NCI-H748 (cell line): ENCODE measurements at regions not wholly inside any gene's neighbourhood (a gene's known extent, or its start where the extent isn't known, plus 50 kb on each side); places are given as distances from the start of the nearest gene placed in this dataset.
"Not testable (repeated sequence)": the region's sequence is repeated elsewhere in the genome, so short reads cannot be mapped to it uniquely, and the experiment has no call there.

Source experiments
- DNase-seq: peaks from one replicate; lab custom pipeline; 2025; ENCODE audit not compliant: unreplicated experiment; lab: John Stamatoyannopoulos, UW

GRCh38 chr5:165015126-165015525 is 1509.7 kb downstream of the MAT2B start:
- no peak for DNase-seq

DNA sequence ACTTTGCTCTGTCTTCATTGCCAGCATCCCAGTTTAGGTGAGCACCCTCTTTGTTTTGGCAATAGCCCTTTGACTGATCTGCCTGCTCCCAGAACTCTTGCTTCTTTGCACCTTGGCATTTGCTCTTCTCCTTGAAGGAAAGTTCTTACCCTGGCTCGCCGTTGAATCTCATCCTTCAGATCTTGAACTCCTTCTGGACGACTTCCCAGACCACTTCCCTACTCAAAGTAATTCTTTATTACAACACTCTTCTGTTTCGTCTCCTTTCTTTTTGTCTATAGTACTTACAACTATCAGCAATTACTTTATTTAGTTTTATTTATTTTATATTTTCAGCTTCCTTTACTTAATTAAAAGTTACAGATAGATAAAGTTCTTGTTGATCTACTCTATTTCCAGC is 1510.1 kb downstream of the MAT2B start:
- DNase-seq, result no peak

DNA sequence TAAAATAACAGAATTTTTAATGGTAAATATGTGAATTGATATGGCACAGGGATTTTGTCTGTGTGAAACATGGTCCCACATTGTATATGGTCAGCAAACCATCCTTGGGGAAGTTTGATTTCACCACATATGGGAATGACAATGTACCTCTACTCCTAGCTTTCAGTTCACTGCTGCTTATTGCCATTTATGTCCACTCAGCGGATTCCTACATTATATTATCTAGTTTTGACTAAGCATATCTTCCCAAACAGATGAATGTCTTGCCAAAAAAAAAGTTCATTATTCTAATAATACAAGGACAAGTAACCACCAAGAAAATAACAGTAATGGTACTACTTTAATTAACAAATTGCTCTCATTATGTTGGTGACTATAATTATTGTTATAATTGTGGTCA is 1521.6 kb downstream of the MAT2B start:
- no peak for DNase-seq

GRCh38 chr5:165028356-165028755 is 1522.9 kb downstream of the MAT2B start:
- no peak for DNase-seq

DNA sequence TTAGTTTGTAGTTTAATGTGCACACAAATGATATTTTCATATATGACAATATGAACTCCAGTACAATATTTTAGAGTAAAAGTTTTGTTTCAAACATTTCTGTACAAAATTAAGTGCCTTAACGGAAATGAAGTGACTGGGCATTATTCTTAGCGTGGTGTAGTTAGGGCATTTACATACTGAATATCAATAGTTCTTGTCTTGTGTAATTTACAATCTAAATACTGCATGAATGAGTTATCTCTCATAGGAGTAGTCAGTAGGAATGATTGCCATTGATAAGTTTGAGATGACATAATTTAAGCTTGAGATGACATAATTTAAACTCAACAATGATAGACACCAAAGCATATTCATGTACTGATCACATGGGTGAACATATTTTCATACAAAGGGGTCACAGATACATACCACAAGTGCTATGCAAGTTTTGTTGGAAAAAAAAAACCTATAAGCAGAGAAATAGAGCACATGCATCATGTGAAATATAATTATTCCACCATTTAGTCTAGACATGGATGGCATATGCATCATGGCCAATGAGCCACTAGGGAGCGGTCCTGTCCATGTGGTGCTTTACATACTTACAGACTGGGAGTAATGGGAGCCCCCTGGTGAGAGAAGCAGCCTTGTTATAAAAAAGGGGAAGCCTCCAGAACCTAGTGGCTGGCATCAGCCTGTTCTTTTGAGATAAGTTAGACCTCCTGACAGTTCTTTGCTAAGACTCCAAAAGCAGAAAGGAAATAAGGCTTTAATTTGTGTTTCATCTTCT is 1523.9 kb downstream of the MAT2B start:
- DNase-seq, result no peak

- no peak for DNase-seq
These were observed 1525.6 kb downstream of the MAT2B start for GRCh38 chr5:165030971-165031370.

DNA sequence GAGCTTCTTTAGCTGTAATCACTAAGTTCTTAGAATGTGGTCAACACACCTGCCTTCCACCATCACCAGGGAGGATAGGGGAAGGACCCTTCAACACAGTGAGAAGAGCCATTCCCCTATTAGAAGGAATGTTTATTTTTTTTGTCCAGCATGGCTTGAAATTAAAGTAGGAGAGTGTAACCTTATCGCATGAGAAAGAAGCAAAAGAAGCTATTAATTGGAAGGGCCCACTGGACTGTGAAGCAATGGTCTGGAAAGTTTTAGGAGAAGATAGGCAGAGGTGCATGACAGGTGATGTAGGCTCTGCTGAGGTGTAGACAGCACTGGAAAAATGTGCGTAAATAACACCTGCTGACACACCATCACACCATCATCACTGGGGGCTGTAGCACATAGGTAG is 1526.0 kb downstream of the MAT2B start:
- no peak for DNase-seq

DNA sequence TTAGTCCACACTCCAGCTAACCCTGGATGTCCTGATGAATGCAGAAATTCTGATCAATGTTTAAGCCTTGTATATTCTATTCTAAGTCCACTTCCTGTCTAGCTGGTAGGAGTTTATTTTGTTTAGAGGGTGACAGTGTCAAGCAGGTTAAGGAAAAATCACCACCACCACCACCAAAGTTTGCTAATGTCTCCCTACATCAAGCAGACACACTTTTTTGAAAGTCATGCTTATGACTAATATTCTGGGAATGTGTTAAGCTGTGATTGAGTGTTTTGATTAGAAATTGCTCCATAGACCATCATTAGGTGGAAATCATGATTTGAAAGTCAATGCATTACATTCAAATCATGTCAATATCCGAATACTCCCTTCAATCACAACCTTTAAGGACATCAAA is 1530.1 kb downstream of the MAT2B start:
- DNase-seq, result no peak

GRCh38 chr5:165039748-165040147 is 1534.3 kb downstream of the MAT2B start:
- DNase-seq, result no peak

GRCh38 chr5:165045941-165046340 is 1540.5 kb downstream of the MAT2B start:
- DNase-seq, result not testable (repeated sequence)

DNA sequence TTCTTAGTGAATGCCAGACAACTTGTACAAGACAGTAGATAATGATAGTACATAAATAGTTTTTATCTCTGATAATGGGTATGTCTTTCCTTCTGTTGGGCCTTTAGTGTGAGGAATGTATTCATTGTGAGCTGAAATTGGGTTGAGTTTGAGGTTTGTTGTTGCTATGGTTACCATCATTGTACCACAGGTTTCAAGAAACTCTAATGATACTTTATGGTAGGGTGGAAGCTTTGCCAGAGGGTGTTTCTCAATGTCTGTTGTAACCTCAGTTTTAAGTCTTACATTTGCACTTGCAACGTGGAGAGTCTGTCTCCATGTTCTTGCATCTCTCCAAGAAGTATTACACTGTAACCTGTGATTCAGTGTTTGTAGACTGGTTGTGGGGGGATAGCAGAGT is 1550.1 kb downstream of the MAT2B start:
- DNase-seq, result no peak

GRCh38 chr5:165057145-165057544 is 1551.7 kb downstream of the MAT2B start:
- no peak for DNase-seq

- no peak for DNase-seq
These were observed 1561.4 kb downstream of the MAT2B start for GRCh38 chr5:165066751-165067385.

GRCh38 chr5:165076686-165077085 is 1571.3 kb downstream of the MAT2B start:
- DNase-seq, result no peak

- no peak for DNase-seq
These were observed 1574.0 kb downstream of the MAT2B start for GRCh38 chr5:165079389-165079788.

DNA sequence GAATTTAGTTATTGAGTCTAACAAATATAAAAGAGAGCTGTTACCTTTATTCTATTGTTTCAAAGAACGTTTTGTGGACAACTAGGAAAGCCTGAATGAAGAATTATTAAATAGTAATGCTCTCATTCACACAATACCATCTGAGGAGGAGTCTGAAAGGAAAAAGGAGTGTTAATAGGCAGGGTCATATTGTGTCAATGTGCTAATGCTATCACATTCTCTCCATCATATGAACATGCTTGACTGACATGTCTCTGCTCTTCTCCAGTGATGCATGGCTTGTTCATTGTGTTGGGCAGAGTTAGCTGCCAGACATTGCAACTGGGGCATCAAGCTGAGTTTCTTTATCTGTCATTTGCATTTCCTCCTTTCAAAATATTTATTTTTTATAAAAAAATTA is 1578.0 kb downstream of the MAT2B start:
- DNase-seq, result no peak

DNA sequence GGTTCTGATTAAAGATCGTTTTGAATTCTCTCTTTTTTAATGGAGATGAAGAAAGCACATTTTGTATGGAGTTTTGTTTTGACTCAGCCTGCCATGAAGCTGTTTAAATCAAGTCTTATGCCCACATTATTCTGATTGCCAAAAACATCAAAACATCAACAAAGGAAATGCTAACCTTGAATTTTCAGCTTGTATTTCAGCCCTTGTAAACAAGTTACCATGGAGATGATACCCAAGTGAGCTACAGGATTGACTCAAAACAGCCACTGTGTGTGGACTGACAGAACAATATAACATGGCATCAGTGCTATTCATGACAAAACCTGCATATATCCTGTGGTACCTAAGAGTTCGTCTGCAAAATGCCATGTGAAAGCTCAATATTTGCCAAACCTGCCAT is 1581.0 kb downstream of the MAT2B start:
- DNase-seq, result no peak

DNA sequence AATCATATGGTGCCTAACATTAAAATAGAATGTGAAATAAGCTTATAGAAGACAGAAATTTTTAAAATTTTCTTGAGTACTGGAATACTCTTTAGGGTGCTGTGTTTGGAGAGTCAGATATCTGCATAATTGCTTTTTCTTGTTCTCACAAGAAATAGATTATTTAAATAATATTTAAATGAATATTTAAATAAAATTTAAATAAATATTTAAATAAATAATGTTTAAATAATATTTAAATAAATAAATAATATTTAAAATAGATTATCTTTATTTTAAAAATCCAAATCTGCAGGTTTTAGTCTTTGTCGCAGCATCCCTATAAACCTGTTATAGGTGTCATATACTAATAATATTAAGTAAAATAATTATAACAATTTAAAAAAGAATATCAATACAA is 1589.4 kb downstream of the MAT2B start:
- DNase-seq, result no peak

DNA sequence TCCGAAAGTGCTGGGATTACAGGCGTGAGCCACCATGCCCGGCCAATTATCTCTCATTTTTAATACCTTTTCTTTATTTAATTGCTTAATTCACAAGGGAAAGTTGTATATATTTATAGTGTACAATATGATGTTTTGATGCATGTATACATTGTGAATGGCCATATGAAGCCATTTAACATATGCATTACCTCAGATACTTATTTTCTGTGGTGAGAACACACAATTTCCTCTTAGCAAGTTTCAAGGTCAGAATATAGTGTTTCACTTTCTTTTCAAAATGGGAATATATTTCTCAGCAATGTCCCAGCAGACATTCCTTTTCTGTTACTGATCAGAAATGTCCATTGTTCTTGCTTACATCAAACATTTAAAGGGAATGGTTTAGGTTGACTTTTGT is 1596.3 kb downstream of the MAT2B start:
- DNase-seq, result no peak

DNA sequence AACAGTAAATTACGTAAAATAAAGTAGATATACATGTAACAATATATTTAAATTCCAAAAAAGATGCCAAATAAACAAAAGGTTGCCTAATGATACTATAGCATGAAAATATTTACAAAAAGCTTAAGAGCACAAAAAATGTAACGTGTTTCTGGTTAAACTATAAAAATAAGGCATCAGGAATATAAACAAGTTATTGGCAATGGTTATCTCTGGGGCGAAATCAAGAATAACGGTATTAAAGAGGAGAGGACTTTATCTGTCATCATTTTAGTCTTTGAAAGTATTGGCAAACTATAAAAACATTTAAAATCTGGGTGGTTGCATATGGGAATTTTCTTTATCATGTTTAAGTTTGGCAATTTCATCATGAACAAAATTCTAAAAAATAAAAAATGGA is 1599.2 kb downstream of the MAT2B start:
- DNase-seq, result no peak

GRCh38 chr5:165108809-165109208 is 1603.4 kb downstream of the MAT2B start:
- no peak for DNase-seq

GRCh38 chr5:165119175-165119574 is 1613.8 kb downstream of the MAT2B start:
- no peak for DNase-seq

GRCh38 chr5:165126598-165126997 is 1621.2 kb downstream of the MAT2B start:
- DNase-seq, result no peak
